MM.1S (cell line): ENCODE measurements at regions not wholly inside any gene's neighbourhood (a gene's known extent, or its start where the extent isn't known, plus 50 kb on each side); places are given as distances from the start of the nearest gene placed in this dataset.
"Not testable (repeated sequence)": the region's sequence is repeated elsewhere in the genome, so short reads cannot be mapped to it uniquely, and the experiment has no call there.

Experiments
- DNase-seq: peaks from one replicate; pipeline ENCODE4 v3.0.0-alpha.2; 2015
- H2AFZ ChIP-seq: fragments of 300-600 bp; sonication (generic); 2 replicates; pipeline ENCODE4 v1.6.0; 2016; ENCODE audit warnings: antibody characterized with exemption, low read length
- H3F3A ChIP-seq: fragments of 300-600 bp; sonication (generic); 2 replicates; pipeline ENCODE4 v1.6.1; 2016; ENCODE audit warnings: mild to moderate bottlenecking, antibody characterized with exemption, low read length, moderate library complexity, mixed read lengths; ENCODE audit not compliant: insufficient read depth
- H3K27ac ChIP-seq: fragments of 300-600 bp; sonication (generic); 2 replicates; pipeline ENCODE4 v1.5.1; 2016; ENCODE audit warnings: mild to moderate bottlenecking, low read length
- H3K27me3 ChIP-seq: fragments of 300-600 bp; sonication (generic); replicated peaks from 2 replicates; pipeline ENCODE4 v1.6.0; 2016; ENCODE audit warnings: low read length; ENCODE audit not compliant: insufficient read depth
- H3K36me3 ChIP-seq: fragments of 300-600 bp; sonication (generic); replicated peaks from 2 replicates; pipeline ENCODE4 v1.6.1; 2016; ENCODE audit warnings: mild to moderate bottlenecking, low read length, mixed read lengths; ENCODE audit not compliant: insufficient read depth
- H3K4me1 ChIP-seq: fragments of 300-600 bp; sonication (generic); 2 replicates; pipeline ENCODE4 v1.6.1; 2016; ENCODE audit warnings: low read length, mixed read lengths
- H3K4me2 ChIP-seq: fragments of 300-600 bp; sonication (generic); 2 replicates; pipeline ENCODE4 v1.6.0; 2016; ENCODE audit warnings: low read depth, low read length
- H3K4me3 ChIP-seq: fragments of 300-600 bp; sonication (generic); 2 replicates; pipeline ENCODE4 v1.5.1; 2016; ENCODE audit warnings: low read length, mixed read lengths
- H3K79me2 ChIP-seq: fragments of 300-600 bp; sonication (generic); 2 replicates; pipeline ENCODE4 v1.6.1; 2016; ENCODE audit warnings: mixed run types, low read length, mixed read lengths
- H3K9ac ChIP-seq: fragments of 300-600 bp; sonication (generic); 2 replicates; pipeline ENCODE4 v1.6.1; 2016; ENCODE audit warnings: low read length, mixed read lengths
- H3K9me2 ChIP-seq: fragments of 300-600 bp; sonication (generic); replicated peaks from 2 replicates; pipeline ENCODE4 v1.6.1; 2016; ENCODE audit warnings: mild to moderate bottlenecking, low read length, mixed read lengths; ENCODE audit not compliant: insufficient read depth
- H3K9me3 ChIP-seq: fragments of 300-600 bp; sonication (generic); replicated peaks from 2 replicates; pipeline ENCODE4 v1.6.1; 2016; ENCODE audit warnings: mild to moderate bottlenecking, low read length, mixed read lengths; ENCODE audit not compliant: insufficient read depth
- H4K20me1 ChIP-seq: fragments of 300-600 bp; sonication (generic); 2 replicates; pipeline ENCODE4 v1.6.1; 2016; ENCODE audit warnings: mild to moderate bottlenecking, low read length, moderate library complexity, mixed read lengths; ENCODE audit not compliant: insufficient read depth
- CTCF ChIP-seq: fragments of 300-600 bp; sonication (generic); IDR thresholded peaks from 2 replicates; pipeline ENCODE4 v1.5.1; 2016; ENCODE audit warnings: antibody characterized with exemption, low read length, mixed read lengths
- EZH2 ChIP-seq: fragments of 300-600 bp; sonication (generic); optimal IDR thresholded peaks from 2 replicates; pipeline ENCODE3; 2017; ENCODE audit warnings: low read depth, mild to moderate bottlenecking, antibody characterized with exemption, low read length, mixed read lengths
- EZH2phosphoT487 ChIP-seq: fragments of 300-600 bp; sonication (generic); IDR thresholded peaks from 2 replicates; pipeline ENCODE4 v1.6.1; 2018; ENCODE audit warnings: antibody characterized with exemption, low read length

GRCh38 chr3:197456261-197457091, 99.3 kb downstream of the BDH1 start:
- no peaks in the 10 kb centered on the region for H3K9me2 ChIP-seq
- H3K9me3 ChIP-seq = no peaks in the 10 kb centered on the region
- no peaks in the 10 kb centered on the region for H4K20me1 ChIP-seq
- no peaks in the 10 kb centered on the region for H3K36me3 ChIP-seq
- peak overlapping the region; percentile 84 for H3K4me2 ChIP-seq
- no peaks in the 10 kb centered on the region for H3K4me1 ChIP-seq
- H3K79me2 ChIP-seq = no peaks in the 10 kb centered on the region
- H2AFZ ChIP-seq = peak overlapping the region; percentile 95
- peaks cover 24% of the 10 kb centered on the region for H3K27me3 ChIP-seq
- peaks cover 11% of the 10 kb centered on the region for H3F3A ChIP-seq
- peak overlapping the region; percentile 75 for H3K4me3 ChIP-seq
- H3K27ac ChIP-seq = peak overlapping the region; percentile 10; the same call in 1 of the 2 replicates
- DNase-seq = peak; percentile 83
- TF ChIP-seq EZH2phosphoT487 (no peak), CTCF (no peak), EZH2 (no peak)
- peak overlapping the region; percentile 60 for H3K9ac ChIP-seq

- H3K9me3 ChIP-seq, H2AFZ ChIP-seq, H3K36me3 ChIP-seq, H3K9ac ChIP-seq, H3K9me2 ChIP-seq, H3K27ac ChIP-seq, H3K4me1 ChIP-seq, H3K79me2 ChIP-seq, H3K4me2 ChIP-seq, H4K20me1 ChIP-seq, H3K4me3 ChIP-seq, DNase-seq: not testable (repeated sequence)
- H3F3A ChIP-seq = peaks cover 11% of the 10 kb centered on the region
- H3K27me3 ChIP-seq = peaks cover 24% of the 10 kb centered on the region
Observed at GRCh38 chr3:197454841-197455240, 100.9 kb downstream of the BDH1 start.

GRCh38 chr3:197454014-197454413, 101.8 kb downstream of the BDH1 start:
- Histone ChIP-seq H3K79me2 (no peaks in the 10 kb centered on the region), H3F3A (peaks cover 11% of the 10 kb centered on the region), H3K9ac (no peak overlapping the region), H2AFZ (no peak overlapping the region), H3K27ac (no peak overlapping the region), H3K9me3 (no peaks in the 10 kb centered on the region), H4K20me1 (no peaks in the 10 kb centered on the region), H3K9me2 (no peaks in the 10 kb centered on the region), H3K36me3 (no peaks in the 10 kb centered on the region), H3K27me3 (peaks cover 24% of the 10 kb centered on the region), H3K4me1 (no peaks in the 10 kb centered on the region), H3K4me2 (no peak overlapping the region), H3K4me3 (no peak overlapping the region)
- TF ChIP-seq CTCF (peak; percentile 37), EZH2phosphoT487 (no peak)
- peak; percentile 37 for DNase-seq

GRCh38 chr3:197450810-197451209, 105.0 kb downstream of the BDH1 start:
- Histone ChIP-seq H3K4me2 (no peak overlapping the region), H3K27me3 (peaks cover 18% of the 10 kb centered on the region), H3F3A (0 out of 2 replicates have a peak, but pooled peaks cover under 1% of the 10 kb centered on the region), H3K4me1 (no peaks in the 10 kb centered on the region), H3K9me3 (no peaks in the 10 kb centered on the region), H3K9me2 (no peaks in the 10 kb centered on the region), H4K20me1 (no peaks in the 10 kb centered on the region), H2AFZ (no peak overlapping the region), H3K9ac (no peak overlapping the region), H3K27ac (no peak overlapping the region), H3K79me2 (no peaks in the 10 kb centered on the region), H3K4me3 (no peak overlapping the region), H3K36me3 (no peaks in the 10 kb centered on the region)
- TF ChIP-seq EZH2phosphoT487 = no peak
- TF ChIP-seq EZH2 = no peak
- no peak for DNase-seq
